Glutamatergic neuron (in vitro differentiated cells): ENCODE measurements at regions not wholly inside any gene's neighbourhood (a gene's known extent, or its start where the extent isn't known, plus 50 kb on each side); places are given as distances from the start of the nearest gene placed in this dataset.

Experiments
- DNase-seq: peaks from one replicate; pipeline ENCODE4 v3.0.0; 2022
- H3K27ac Mint-ChIP-seq: one replicate; pipeline ENCODE4 v1.8.0; 2020; ENCODE audit warnings: mild to moderate bottlenecking, mixed read lengths, inconsistent platforms; ENCODE audit not compliant: unreplicated experiment
- H3K27me3 Mint-ChIP-seq: one replicate; pipeline ENCODE4 v1.8.0; 2020; ENCODE audit warnings: mild to moderate bottlenecking, moderate library complexity, mixed read lengths, inconsistent platforms; ENCODE audit not compliant: unreplicated experiment
- H3K36me3 Mint-ChIP-seq: one replicate; pipeline ENCODE4 v1.8.0; 2020; ENCODE audit warnings: mild to moderate bottlenecking, mixed read lengths, inconsistent platforms; ENCODE audit not compliant: unreplicated experiment
- H3K4me1 Mint-ChIP-seq: one replicate; pipeline ENCODE4 v1.8.0; 2020; ENCODE audit warnings: mild to moderate bottlenecking, low read depth, mixed read lengths, inconsistent platforms; ENCODE audit not compliant: unreplicated experiment
- H3K4me3 Mint-ChIP-seq: one replicate; pipeline ENCODE4 v1.8.0; 2020; ENCODE audit warnings: mild to moderate bottlenecking, mixed read lengths, inconsistent platforms; ENCODE audit not compliant: unreplicated experiment
- H3K9me3 Mint-ChIP-seq: one replicate; pipeline ENCODE4 v1.8.0; 2020; ENCODE audit warnings: mild to moderate bottlenecking, moderate library complexity, mixed read lengths, inconsistent platforms; ENCODE audit not compliant: unreplicated experiment
- CTCF ChIP-seq: fragments of 200-600 bp; sonication (generic); IDR thresholded peaks from one replicate; pipeline ENCODE4 v1.5.0; 2021; ENCODE audit not compliant: partially characterized antibody, unreplicated experiment

- no peaks in the 10 kb centered on the region for H3K27me3 Mint-ChIP-seq
- no peaks in the 10 kb centered on the region for H3K9me3 Mint-ChIP-seq
- H3K4me1 Mint-ChIP-seq = no peaks in the 10 kb centered on the region
- no peak overlapping the region for H3K4me3 Mint-ChIP-seq
- no peak for DNase-seq
- no peak for TF ChIP-seq CTCF
- H3K36me3 Mint-ChIP-seq = no peaks in the 10 kb centered on the region
- H3K27ac Mint-ChIP-seq = no peak overlapping the region
Observed at GRCh38 chr4:10998846-10999245, 314.3 kb upstream of the CLNK start.

- Mint-ChIP-seq H3K27ac (no peak overlapping the region), H3K36me3 (no peaks in the 10 kb centered on the region), H3K9me3 (no peaks in the 10 kb centered on the region), H3K4me1 (peaks cover 6% of the 10 kb centered on the region), H3K4me3 (no peak overlapping the region), H3K27me3 (no peaks in the 10 kb centered on the region)
- TF ChIP-seq CTCF = no peak
- no peak for DNase-seq
Observed at GRCh38 chr4:10984815-10985214, 300.2 kb upstream of the CLNK start.

GRCh38 chr4:10983885-10984640 lies 299.5 kb upstream of the CLNK start:
- Mint-ChIP-seq H3K9me3 (no peaks in the 10 kb centered on the region), H3K4me1 (peaks cover 6% of the 10 kb centered on the region), H3K4me3 (no peak overlapping the region), H3K36me3 (no peaks in the 10 kb centered on the region), H3K27ac (no peak overlapping the region), H3K27me3 (no peaks in the 10 kb centered on the region)
- DNase-seq = no peak
- TF ChIP-seq CTCF = no peak

- Mint-ChIP-seq H3K36me3 (no peaks in the 10 kb centered on the region), H3K4me3 (no peak overlapping the region), H3K4me1 (peaks cover 6% of the 10 kb centered on the region), H3K27ac (no peak overlapping the region), H3K9me3 (no peaks in the 10 kb centered on the region), H3K27me3 (no peaks in the 10 kb centered on the region)
- DNase-seq = no peak
- TF ChIP-seq CTCF = no peak
Observed at GRCh38 chr4:10983268-10983667, 298.7 kb upstream of the CLNK start.

- H3K4me3 Mint-ChIP-seq = no peak overlapping the region
- H3K4me1 Mint-ChIP-seq = no peaks in the 10 kb centered on the region
- no peaks in the 10 kb centered on the region for H3K27me3 Mint-ChIP-seq
- DNase-seq = no peak
- H3K36me3 Mint-ChIP-seq = no peaks in the 10 kb centered on the region
- no peak for TF ChIP-seq CTCF
- no peak overlapping the region for H3K27ac Mint-ChIP-seq
- no peaks in the 10 kb centered on the region for H3K9me3 Mint-ChIP-seq
Observed at GRCh38 chr4:10982305-10982704, 297.7 kb upstream of the CLNK start.
